ENCODE measurements at regions not wholly inside any gene's neighbourhood (a gene's known extent, or its start where the extent isn't known, plus 50 kb on each side); places are given as distances from the start of the nearest gene placed in this dataset.

- no peak for TF ChIP-seq POLR2A (IDR thresholded peaks at IDR 0.05; ENCODE audit: low read depth, low read length)
- no peak for TF ChIP-seq POLR2AphosphoS5 (IDR thresholded peaks at IDR 0.05; ENCODE audit: insufficient read depth, low read depth, low read length)
- TF ChIP-seq MAX (IDR thresholded peaks at IDR 0.05; ENCODE audit: insufficient read depth, insufficient read length), result no peak
- TF ChIP-seq FOS (IDR thresholded peaks at IDR 0.05; ENCODE audit: borderline replicate concordance, insufficient read depth, low read length), result no peak
- no peak for TF ChIP-seq GATA2 (IDR thresholded peaks at IDR 0.05; ENCODE audit: insufficient read depth, insufficient read length, low read depth, low read length)
- no peak for TF ChIP-seq JUN (IDR thresholded peaks at IDR 0.05; ENCODE audit: borderline replicate concordance, insufficient read depth, insufficient read length, low read depth)
- no peak for TF ChIP-seq MYC (IDR thresholded peaks at IDR 0.05; ENCODE audit: low read depth, low read length)
- TF ChIP-seq CTCF (IDR thresholded peaks at IDR 0.05; ENCODE audit: extremely low read depth in 1 of 2, insufficient read depth in 1 of 2, low read depth in 1 of 2, low read length in 2 of 2), result no peak
- TF ChIP-seq EZH2 (IDR thresholded peaks at IDR 0.05; ENCODE audit: borderline replicate concordance, low read depth, low read length, severe bottlenecking), result no peak
- Histone ChIP-seq H4K20me1 (replicated peaks; ENCODE audit: control insufficient read depth, extremely low read depth, insufficient read depth, low read length) (no peaks in the 10 kb centered on the region), H3K27ac (ENCODE audit: insufficient read depth, low read depth, low read length) (no peak overlapping the region), H3K9ac (replicated peaks; ENCODE audit: extremely low read depth, insufficient read depth, low read length) (no peak overlapping the region), H3K9me1 (replicated peaks; ENCODE audit: control insufficient read depth, extremely low read depth, insufficient read depth, low read length) (no peaks in the 10 kb centered on the region), H3K79me2 (ENCODE audit: control insufficient read depth, insufficient read depth, low read length) (no peaks in the 10 kb centered on the region), H3K9me3 (replicated peaks; ENCODE audit: control insufficient read depth, insufficient read depth, low read length) (no peaks in the 10 kb centered on the region), H3K27me3 (ENCODE audit: control insufficient read depth in 2 of 2, insufficient read depth in 2 of 2, low read length in 2 of 2) (no peaks in the 10 kb centered on the region), H3K36me3 (ENCODE audit: control insufficient read depth in 2 of 2, extremely low read depth in 1 of 2, insufficient read depth in 2 of 2, low read length in 2 of 2) (no peaks in the 10 kb centered on the region), H3K4me3 (replicated peaks in 1 of 3; ENCODE audit: insufficient read depth in 1 of 3, low read depth in 1 of 3, low read length in 3 of 3) (no peak overlapping the region), H3K4me1 (ENCODE audit: control insufficient read depth, extremely low read depth, insufficient read depth, low read length) (no peaks in the 10 kb centered on the region), H2AFZ (ENCODE audit: low read depth, low read length) (no peak overlapping the region), H3K4me2 (ENCODE audit: insufficient read depth, low read length) (no peak overlapping the region)
- no peak for FAIRE-seq
- DNase-seq (ENCODE audit: low read depth, low spot score), result no peak
- ChIA-PET POLR2A (no interaction called here), CTCF (no interaction called here)
- dilution Hi-C loops (cut with MboI; ENCODE audit: extremely low pct_ligation_motif_present, low sequenced_read_pairs) (no loop called here), intact Hi-C loops (cut with micrococcal nuclease) (no loop called here)
- BruUV-seq (replicated peaks), result no TSS peak
These were observed 79.6 kb downstream of the ARL5B start for GRCh38 chr10:18738835-18739234.
